ENCODE measurements at regions not wholly inside any gene's neighbourhood (a gene's known extent, or its start where the extent isn't known, plus 50 kb on each side); places are given as distances from the start of the nearest gene placed in this dataset.

DNA sequence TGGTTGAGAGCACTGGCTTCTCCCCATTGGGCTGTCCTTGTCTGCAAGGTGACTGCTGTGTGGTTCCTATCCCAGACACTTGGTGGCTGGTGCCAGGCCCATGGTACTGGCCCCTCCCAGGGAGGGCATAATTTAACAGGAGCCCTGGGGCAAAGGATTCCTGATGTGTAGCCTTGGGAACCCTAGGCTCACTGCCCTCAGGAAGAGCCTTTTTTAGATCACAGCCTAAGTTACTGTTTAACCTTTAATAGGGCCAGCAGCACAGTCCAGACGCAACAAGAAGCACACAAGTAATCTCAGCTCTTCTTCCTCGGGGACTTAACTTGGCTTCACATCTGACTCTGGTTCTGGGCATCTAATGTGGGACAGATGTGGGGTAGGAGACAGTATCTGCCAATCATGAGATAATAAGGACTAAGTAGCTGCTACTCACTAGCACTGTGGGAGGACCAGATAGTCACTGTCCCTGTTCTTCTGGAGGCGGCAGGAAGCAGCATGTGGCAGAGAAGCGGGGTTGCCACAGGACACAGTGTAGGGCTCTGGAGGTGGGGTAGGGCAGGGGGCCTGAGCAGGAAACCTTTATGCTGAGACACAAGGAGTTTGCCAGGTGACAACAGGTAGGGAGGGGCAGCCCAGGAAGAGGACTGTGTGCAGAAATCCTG, 136.3 kb downstream of the TMEM17 start:
- DNase-seq (ENCODE audit: low spot score) = no peak

DNA sequence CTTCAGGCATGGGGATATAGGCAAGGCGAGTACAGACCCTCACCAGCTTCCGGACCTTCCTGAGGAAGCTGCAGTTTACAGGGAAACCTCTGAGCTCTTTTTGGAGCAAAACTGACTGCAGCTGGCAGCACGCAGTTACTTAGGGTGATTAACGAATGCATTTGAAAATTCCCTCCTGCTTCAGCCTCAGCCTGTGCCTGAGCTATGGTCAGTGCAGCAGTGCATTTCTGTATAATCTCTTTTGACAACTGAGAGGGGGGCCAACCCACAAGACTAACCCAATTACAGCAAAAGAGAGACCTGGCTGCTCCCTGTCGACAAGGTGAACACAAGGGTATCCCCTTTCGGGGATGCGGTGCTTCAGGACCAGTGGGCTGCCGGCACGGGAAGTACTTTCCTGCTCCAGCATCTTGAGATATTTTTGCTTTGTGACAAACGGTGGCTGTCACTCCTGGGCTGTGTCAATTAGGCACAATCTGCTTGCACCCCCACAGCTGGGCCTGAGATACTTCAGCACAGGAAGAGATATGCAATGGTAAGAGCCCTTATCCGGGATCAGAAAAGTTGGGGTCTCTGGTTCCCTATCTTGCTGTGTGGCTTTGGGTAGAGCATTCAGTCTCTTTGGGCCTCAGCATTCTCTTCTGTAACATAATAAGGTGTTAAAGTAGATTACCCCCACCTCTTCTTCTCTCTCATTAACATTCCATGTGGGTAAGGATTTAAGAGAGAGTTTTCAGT, 141.0 kb downstream of the TMEM17 start:
- no peak for DNase-seq (ENCODE audit: low spot score)

DNA sequence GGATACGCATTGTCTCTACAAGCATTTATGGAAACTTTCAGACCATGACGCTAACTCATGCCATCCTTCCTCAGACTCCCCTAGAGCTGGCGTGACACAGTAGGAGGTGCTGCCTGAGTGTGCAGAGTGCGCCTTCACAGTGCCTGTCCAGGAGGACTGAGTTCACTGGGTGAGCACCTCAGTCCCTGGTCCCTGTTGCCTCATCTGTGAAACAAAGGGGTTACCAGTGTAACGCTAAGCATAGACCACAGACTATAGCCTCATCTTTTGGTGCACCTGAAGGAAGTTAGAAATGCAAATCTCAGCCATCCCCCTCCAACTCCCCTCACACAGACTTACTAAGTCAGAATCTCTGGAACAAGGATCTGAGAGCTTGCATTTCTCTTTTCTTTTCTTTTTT, 142.8 kb downstream of the TMEM17 start:
- DNase-seq (ENCODE audit: low spot score) = no peak

DNA sequence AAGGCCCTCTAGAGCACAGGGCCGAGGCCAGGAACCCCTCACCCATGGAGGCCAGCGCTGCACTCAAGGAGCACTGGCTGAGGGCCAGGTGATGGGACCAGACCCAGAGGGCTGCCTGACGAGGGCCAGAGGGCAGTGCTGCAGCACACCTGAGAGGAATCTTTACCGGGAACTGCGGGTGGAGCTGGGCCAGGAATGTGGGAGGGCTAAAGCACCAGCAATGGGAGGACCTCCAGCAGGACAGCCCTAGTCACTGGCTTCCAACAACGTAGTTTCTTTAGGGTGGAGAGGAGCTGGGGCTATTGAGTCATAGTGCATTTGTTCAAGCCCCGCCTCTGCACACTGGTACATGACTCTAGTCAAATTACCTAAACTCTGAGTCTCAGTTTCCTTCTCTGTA, 143.4 kb downstream of the TMEM17 start:
- DNase-seq (ENCODE audit: low spot score) = no peak

DNA sequence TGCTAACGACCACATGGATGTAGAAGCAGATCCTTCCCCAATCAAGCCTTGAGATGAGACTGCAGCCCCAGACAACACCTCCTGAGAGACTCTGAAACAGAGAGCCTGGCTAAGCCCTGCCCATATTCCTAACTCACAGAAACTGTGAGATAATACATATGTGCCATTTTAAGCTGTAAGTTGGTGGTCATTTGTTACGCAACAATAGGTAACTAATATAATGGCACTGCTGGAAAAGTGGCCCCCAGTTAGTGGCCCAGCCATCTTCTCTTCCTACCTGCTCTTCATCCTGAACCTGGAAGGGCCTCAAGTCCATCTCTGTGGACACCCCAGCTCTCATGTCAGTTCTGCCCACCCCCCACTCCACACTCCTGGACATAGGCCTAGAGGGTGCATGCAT, 144.0 kb downstream of the TMEM17 start:
- no peak for DNase-seq (ENCODE audit: low spot score)

DNA sequence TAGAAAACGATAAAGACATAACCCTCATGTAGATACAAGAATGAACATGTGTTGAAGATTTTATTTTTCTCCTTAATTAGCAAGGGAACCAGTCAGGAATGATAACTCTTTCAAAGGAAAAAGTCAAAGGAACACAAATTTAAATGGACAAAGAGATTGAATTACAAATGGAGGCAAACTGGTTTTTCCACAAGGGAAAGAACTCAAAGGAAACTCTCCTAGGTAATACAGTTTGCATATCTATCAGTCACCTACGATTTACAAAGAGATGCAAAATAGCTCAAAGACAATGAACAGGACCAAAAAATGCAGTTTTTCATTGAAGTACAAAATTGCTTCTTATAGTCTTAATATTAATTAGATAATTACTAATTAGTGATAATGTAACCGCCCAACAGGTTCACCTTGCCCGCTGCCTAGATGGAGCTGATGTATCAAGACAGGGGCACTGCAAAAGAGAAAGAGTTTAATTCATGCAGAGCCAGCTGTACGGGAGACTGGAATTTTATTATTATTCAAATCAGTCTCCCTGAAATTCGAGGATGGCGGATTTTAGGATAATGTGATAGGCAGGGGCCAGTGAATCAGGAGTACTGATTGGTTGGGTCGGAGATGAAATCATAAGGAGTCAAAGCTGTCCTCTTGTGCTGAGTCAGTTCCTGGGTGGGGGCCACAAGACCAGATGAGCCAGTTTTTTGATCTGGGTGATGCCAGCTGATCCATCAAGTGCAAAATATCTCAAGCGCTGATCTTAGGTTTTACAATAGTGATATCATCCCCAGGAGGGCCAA, 151.0 kb downstream of the TMEM17 start:
- DNase-seq (ENCODE audit: low spot score) = no peak

DNA sequence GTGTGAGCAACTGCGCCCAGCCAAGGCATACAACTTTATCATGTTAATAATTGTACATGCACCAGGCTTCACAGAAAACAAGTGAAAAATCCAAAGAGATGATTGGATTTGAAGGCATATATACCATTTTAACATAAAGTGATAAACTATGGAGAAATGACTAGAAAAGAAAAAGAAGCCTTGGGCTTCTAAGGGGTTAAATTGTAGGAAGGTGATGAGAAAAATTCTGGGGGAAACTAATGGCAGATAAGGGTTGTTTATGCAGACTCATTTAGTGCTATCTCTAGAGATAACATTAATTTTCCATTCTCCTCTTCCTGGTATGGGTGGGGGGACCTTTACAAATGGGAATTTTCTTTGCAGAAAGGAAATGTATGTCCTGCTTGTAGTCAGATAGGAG, 154.0 kb downstream of the TMEM17 start:
- no peak for DNase-seq (ENCODE audit: low spot score)

DNA sequence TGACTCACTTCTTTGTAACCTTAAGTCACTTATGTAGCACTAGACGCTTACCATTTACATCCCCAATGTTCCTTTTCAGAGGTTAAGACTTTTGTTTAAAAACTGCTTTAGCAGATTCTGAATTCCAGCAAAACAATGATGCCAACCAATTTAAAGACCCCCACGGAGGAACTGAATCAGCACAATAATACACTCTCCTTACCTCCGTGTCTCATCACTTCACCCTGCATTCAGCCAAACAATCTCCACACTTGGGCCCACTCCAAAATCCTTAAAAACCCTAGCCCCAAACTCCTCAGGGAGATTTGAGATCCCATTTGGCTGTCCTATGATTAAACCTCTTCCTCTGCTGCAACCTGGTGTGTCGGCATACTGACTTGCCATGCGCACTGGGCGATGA, 153.9 kb downstream of the B3GNT2 start:
- no peak for DNase-seq (ENCODE audit: low spot score)

DNA sequence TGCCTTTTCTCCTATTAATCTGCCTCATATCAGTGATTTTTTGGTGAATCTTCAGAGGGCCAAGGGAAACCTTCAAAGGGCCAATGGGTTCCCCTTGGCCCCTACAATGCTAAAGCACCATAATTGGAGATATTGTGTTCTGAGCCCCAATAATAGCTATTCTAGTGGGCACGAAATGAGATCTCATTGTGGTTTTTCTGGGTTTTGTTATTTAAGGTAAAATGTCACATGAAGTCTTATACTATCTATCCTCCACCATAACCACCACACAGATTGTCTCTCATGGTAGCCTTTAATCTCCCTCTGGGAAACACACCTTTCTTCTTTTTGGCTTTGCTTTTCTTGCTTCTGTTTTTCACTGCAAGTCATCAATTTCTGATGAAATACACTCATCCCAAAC, 152.8 kb downstream of the B3GNT2 start:
- DNase-seq (ENCODE audit: low spot score) = no peak

DNA sequence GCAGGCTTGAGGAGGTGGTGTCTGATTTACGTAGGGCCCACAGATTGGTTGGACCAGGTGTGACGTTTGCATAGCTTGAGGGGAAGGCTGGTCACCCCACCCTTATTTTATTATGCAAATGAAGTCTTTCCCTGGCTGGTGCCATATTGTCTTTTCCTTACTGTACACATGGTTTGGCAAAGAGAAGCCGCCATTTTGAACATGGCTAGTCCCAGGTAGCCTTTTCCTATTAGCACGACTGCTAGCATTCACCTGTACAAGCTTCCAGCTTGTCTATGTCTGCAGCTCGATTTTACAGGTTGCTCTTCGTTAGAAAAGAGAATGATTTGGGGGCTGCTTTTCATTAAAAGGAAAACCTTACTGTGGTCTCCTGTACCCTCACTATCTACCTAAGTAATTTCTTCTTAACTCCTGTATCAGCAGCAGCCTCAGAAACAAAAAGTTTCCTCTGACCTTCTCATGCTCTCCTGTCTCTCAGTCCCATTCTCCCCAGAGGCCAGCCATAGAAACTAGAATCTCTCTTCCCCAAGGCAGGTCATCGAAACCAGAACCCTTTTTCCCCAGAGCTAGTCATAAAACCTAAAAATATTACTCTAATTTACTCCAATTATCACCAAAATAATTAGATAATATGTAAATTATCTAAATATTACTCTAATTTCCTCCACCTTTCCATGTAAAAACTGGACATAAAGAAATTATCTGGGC, 151.8 kb downstream of the B3GNT2 start:
- no peak for DNase-seq (ENCODE audit: low spot score)

DNA sequence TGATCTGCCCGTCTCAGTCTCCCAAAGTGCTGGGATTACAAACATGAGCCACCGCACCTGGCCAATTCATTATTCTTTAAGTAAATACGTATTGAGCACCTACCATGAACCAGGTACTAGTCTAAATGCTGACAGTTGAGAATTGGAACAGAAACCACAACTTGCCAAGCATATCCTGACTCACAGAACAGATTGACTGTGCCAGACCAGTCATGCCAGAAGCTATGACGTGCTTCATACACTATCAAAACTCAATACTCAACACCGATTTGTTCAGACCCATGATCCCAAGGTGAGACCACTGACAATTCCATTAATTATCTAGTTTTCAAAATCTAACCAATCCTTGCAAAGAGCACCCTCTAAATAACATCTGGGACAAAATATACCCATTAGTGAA, 148.6 kb downstream of the B3GNT2 start:
- DNase-seq (ENCODE audit: low spot score) = no peak

DNA sequence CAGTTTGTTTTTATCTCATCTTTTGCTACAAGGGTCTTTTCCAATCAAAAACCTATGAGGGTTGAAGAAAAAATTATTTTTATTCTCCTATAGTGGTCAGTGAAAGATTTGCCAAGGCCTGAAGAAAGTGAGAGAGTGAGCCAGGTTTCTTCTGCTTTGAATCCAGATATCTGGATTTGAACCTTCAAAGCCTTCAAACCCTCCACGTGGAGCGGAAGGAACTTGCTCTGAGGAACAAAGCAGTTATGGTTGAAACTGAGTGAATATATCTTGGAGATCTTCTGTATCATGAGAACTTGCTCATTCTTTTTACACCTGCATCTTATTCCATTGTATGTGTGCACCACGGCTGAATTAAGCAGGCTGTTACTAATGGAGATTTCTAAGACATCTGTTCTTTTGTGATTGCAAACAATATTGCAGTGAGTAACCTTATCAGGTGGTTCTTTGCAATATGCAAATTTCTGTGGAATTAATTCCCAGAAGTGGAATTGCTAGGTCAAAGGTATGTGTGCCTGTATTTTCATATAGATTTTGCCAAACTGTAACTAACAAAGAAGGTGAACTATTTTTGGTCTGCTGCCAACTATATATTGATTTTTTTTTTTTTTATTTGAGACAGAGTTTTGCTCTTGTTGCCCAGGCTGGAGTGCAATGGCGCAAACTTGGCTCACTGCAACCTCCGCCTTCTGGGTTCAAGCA, 147.9 kb downstream of the B3GNT2 start:
- DNase-seq (ENCODE audit: low spot score) = no peak

DNA sequence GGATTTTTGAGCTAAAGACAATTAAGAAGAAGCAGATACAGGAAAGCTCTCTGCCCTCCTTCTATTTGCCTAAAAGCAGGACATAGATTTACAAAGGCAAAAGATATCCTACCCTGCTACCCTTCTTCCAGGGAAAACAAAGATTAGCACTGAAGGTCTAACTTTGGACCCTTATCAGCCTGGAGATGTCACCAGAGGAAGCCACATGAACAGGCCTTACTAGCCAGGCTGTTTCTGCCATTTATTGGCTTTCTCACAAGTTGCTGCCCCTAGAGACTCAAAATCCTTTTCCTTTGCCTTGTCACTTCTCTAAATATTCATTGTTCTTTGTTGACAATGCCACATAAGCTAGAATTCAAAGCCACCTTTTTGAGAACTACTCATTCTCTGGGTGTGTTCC, 147.3 kb downstream of the B3GNT2 start:
- DNase-seq (ENCODE audit: low spot score) = no peak

DNA sequence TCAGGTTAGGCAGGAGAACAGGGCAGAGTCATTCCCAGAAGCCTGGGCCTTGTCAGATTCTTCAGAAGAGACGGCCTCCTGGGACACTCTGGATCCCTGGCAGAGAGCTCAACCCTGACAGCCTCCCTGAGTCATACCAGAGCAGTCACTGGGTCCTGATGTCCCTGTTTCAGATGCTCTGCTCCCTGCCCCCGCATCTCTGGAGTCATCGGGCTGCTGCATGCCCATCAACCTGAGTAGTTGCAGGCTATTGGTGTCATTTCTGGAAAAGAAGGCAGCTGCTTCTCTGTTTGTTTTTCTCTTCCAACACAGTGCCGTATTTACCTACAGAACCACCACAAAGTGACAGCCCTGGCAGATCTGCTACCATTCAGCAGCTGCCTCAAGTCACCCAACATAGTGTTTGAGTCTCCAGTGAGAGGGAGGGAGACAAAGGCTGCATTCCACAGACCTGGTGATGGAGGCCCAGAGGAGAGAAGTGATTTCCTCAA, 145.1 kb downstream of the B3GNT2 start:
- no peak for DNase-seq (ENCODE audit: low spot score)

DNA sequence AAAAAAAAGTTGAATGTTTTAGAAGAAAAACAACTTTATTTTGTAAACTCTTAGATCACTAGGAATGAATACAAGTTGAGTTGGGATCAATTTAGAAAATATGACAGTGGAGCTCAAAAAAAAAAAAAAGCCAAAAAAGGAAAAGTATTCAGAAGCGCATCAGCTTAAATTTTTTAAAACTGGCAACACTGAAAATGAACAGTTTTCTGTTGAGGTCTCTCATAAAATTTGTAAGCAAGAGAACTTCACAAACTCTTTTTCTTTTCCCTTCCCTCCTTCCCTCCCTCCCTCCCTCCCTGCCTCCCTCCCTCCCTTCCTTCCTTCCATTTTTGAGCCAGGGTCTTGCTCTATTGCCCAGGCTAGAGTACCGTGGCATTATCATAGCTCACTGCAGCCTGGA, 143.9 kb downstream of the B3GNT2 start:
- DNase-seq (ENCODE audit: low spot score) = no peak

DNA sequence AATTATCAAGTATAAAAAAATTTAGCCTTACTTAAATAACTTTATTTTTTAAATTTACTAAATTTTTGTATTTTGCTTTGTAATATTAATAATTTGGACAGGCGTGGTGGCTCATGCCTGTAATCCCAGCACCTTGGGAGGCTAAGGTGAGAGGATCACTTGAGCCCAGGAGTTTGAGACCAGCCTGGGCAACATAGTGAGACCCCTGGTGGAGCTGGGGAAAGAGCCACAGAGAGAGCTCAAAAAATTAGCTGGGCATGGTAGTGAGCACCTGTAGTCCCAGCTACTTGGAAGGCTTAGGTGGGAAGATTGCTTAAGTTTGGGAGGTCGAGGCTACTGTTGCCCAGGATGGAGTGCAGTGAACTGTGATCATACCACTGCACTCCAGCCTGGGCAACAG, 143.5 kb downstream of the B3GNT2 start:
- DNase-seq (ENCODE audit: low spot score) = no peak

DNA sequence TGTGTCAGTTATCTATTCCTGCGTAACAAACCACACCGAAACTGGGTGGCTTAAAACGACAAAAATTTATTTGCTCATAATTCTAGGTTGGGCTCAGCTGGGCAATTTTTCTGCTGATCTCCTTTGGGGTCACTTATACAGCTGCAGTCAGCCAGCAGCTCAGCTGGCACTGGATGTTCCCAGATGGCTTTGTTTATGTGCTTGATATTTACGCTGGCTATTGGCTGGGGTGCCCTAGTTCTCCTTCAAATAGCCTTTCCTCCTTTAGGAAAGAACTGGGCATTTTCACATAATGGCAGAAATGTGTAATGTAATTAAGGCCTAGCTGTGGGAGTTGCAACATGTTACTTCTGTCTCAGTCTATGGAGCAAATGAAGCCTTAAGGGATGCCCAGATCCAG, 142.2 kb downstream of the B3GNT2 start:
- DNase-seq (ENCODE audit: low spot score) = no peak

DNA sequence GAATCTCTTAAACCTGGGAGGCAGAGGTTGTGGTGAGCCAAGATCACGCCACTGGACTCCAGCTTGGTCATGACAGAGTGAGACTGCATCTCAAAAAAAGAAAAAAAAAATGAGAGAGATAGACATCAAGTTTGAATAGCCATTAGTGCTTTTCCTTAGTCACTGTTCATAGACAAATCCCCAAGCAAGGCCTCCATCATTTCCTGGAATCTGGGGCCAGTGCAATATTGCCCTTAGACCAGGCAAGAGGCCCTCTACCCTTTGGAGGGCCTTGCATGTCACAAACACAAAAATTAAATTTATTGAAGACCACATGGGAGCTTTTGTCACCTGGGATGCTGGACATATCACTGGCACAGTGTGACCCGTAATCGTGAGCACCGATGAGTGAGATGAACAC, 141.5 kb downstream of the B3GNT2 start:
- no peak for DNase-seq (ENCODE audit: low spot score)

DNA sequence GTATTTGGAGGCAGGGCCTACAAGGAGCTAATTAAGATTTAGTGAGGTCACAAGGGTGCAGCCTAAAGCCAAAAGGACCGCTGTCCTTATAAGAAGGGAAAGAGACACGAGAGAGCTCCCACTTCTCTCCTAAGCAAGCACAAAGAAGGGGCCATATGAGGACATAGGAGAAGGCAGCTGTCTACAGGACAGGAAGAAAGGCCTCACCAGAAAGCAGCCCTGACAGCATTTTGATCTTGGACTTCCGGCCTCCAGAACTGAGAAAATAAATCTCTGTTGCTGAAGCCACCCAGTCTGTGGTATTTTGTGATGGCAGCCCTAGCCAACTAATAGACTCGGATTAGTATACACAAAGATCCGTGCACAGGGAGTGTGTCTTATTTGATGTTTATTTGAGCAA, 139.7 kb downstream of the B3GNT2 start:
- no peak for DNase-seq (ENCODE audit: low spot score)

DNA sequence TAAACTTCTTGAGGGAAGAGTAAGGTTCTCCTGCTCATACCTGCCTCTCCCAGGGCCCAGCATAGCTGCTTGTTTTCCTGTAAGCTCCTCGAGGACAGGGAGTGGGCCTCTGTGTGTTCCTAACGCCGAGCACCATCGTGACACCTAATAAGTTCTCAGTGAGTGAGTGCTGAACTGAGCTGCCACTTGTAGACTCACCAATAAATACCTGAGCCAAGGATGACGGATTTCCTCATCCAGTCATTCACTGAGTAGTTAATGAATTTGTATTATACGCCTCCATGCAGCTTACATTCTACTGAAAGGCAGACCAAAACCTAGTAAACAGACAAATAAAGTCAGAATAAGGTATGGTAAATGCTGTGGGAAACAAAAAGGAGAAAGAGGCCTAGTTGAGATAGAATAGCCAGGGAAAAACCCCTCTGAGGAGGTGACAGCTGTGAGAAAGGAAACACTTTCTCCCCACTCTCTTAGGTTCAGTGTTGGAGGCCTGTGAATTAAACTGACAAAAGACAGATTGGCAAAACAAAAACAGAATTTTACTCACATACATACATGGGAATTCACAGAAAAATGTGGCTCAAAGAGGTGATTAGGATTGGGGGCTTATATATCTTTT, 138.6 kb downstream of the B3GNT2 start:
- no peak for DNase-seq (ENCODE audit: low spot score)

DNA sequence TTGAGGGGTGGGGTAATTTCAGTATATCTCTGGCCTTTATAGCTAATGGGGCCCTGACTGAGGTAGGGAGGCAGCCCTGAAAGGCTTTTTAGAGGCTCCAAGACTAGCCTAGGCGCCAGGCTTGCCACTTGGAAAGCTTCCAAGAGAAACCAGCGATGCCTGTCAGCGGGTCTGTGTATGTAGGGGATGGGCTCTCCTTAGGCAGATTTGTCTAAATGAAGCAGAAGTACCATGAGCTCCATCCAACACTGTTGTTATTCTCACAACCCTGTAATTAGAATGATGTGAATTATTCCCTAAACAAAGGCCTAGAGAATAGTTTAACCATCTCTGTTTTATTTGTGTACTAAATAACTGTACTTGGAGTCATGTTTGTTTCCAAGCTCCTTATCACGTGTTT, 138.1 kb downstream of the B3GNT2 start:
- no peak for DNase-seq (ENCODE audit: low spot score)
